22Rv1 (cell line): ENCODE measurements at regions not wholly inside any gene's neighbourhood (a gene's known extent, or its start where the extent isn't known, plus 50 kb on each side); places are given as distances from the start of the nearest gene placed in this dataset.

Source experiments
- H3K27ac ChIP-seq: fragments of 450-650 bp; 2 replicates; pipeline ENCODE4 v1.5.1; 2017
- ZFX ChIP-seq: fragments of 450-650 bp; IDR thresholded peaks from 2 replicates; pipeline ENCODE4 v1.6.1; 2017; ENCODE audit warnings: antibody characterized with exemption, borderline replicate concordance
- TF ChIP-seq, protein P1 (sequence below): fragments of 450-650 bp; IDR thresholded peaks from 2 replicates; pipeline ENCODE4 v1.5.1; 2017; ENCODE audit warnings: mild to moderate bottlenecking

DNA sequence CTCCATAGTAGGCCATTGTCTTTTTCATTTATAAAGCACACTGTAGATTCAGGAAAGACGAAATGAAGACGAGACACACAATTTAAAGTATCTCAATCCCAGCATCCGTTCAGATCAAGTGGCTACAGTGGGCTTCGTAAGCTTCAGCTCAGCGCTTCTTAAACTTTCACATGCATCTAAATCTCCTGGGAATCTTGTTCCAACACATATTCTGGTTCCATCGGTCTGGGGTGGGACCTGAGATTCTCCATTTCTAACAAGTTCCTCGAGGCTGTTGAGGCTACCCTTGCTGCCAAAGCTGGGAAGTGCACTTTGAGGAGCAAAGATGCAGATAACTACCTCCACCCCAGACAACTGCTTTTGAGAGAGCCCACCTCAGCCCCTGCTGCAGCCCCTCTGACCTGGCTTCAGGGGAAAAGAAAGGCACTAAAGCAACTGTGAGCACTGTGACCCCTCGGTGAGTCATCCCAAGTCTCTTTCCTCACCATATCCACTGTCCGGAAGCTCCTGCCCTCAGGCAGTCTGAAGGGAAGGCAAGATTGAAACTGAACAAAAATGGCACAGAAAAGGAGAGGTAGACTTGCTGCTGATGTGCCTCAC, 201.1 kb upstream of the FBXO11 start:
- no peak overlapping the region for H3K27ac ChIP-seq
- TF ChIP-seq, protein P1, sequence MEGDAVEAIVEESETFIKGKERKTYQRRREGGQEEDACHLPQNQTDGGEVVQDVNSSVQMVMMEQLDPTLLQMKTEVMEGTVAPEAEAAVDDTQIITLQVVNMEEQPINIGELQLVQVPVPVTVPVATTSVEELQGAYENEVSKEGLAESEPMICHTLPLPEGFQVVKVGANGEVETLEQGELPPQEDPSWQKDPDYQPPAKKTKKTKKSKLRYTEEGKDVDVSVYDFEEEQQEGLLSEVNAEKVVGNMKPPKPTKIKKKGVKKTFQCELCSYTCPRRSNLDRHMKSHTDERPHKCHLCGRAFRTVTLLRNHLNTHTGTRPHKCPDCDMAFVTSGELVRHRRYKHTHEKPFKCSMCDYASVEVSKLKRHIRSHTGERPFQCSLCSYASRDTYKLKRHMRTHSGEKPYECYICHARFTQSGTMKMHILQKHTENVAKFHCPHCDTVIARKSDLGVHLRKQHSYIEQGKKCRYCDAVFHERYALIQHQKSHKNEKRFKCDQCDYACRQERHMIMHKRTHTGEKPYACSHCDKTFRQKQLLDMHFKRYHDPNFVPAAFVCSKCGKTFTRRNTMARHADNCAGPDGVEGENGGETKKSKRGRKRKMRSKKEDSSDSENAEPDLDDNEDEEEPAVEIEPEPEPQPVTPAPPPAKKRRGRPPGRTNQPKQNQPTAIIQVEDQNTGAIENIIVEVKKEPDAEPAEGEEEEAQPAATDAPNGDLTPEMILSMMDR = no peak
- no peak for TF ChIP-seq ZFX

GRCh38 chr2:48108455-48108854, 202.2 kb upstream of the FBXO11 start:
- no peak overlapping the region for H3K27ac ChIP-seq
- TF ChIP-seq, protein P1 = no peak
- no peak for TF ChIP-seq ZFX

GRCh38 chr2:48109491-48110204, 203.3 kb upstream of the FBXO11 start:
- no peak overlapping the region for H3K27ac ChIP-seq
- TF ChIP-seq, protein P1 = no peak

- TF ChIP-seq ZFX = no peak
- TF ChIP-seq, protein P1 = no peak
- no peak overlapping the region for H3K27ac ChIP-seq
These were observed 204.0 kb upstream of the FOXN2 start for GRCh38 chr2:48110492-48110891.

- no peak overlapping the region for H3K27ac ChIP-seq
- TF ChIP-seq ZFX = no peak
- TF ChIP-seq, protein P1 = no peak
These were observed 201.4 kb upstream of the FOXN2 start for GRCh38 chr2:48112911-48113680.

GRCh38 chr2:48113767-48114166, 200.7 kb upstream of the FOXN2 start:
- no peak overlapping the region for H3K27ac ChIP-seq

More at GRCh38 chr2:48113767-48114166, 200.7 kb upstream of the FOXN2 start:
- TF ChIP-seq ZFX = no peak
- TF ChIP-seq, protein P1 = no peak
